ENCODE measurements at regions not wholly inside any gene's neighbourhood (a gene's known extent, or its start where the extent isn't known, plus 50 kb on each side); places are given as distances from the start of the nearest gene placed in this dataset.

GRCh38 chr15:88741671-88742070, 61.6 kb upstream of the ACAN start:
- TF ChIP-seq CTCF (IDR thresholded peaks at IDR 0.05) (no peak), POLR2AphosphoS5 (IDR thresholded peaks at IDR 0.05) (no peak), POLR2A (IDR thresholded peaks at IDR 0.05) (no peak), EP300 (IDR thresholded peaks at IDR 0.05) (no peak)

Data from suprapubic skin (tissue), 4 donors.